Spleen (tissue), 7 donors: ENCODE measurements at regions not wholly inside any gene's neighbourhood (a gene's known extent, or its start where the extent isn't known, plus 50 kb on each side); places are given as distances from the start of the nearest gene placed in this dataset.

ENCODE experiments used
- POLR2A ChIP-seq, 3 donors: fragments of 450-650 bp; IDR thresholded peaks; one replicate each; pipeline ENCODE4 v1.5.1; 2017; ENCODE audit warnings: antibody characterized with exemption in 3 of 3, mild to moderate bottlenecking in 1 of 3
- POLR2AphosphoS5 ChIP-seq, 3 donors: sonication (generic); formaldehyde crosslinking; IDR thresholded peaks; one replicate each; pipeline ENCODE4 v1.5.1; 2017; ENCODE audit warnings: antibody characterized with exemption in 3 of 3
- TF ChIP-seq, protein P1 (sequence below), 11 experiments: fragments of 200-600 bp in 7 of 11; fragments of 450-650 bp in 4 of 11; sonication (generic) in 4 of 11; IDR thresholded peaks in 8 of 11; conservative IDR thresholded peaks in 3 of 11; 1 replicate in 7 of 11; 2 replicates in 4 of 11; pipeline versions ENCODE4 v1.4.0 to v1.8.0; 2016 to 2021; ENCODE audit warnings: antibody characterized with exemption in 11 of 11, inconsistent platforms in 4 of 11, mild to moderate bottlenecking in 1 of 11
- donor health status: DM: no; HTN: no; CAD: no; lungs with moderate emphysema.
- donor health status: DM: no; HTN: no; CAD: no.
- donor health status: DM: no; HTN: no; CAD: no.

DNA sequence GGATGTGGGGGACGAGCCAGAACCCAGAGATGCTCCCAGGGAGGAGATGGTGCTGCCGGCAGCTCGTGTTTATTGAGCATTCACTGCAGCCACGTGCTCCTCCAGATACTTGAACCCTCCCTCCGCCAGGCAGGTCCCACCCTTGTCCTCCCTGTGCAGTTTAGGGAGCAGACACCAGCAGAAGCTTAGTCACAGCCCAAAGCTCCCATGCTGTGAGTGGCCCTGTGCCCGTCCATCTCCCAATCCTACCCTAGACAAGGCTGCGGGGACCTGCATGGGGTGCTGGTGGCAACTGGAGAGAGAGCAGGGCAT lies 176.5 kb upstream of the COPS8 start:
- TF ChIP-seq, protein P1, sequence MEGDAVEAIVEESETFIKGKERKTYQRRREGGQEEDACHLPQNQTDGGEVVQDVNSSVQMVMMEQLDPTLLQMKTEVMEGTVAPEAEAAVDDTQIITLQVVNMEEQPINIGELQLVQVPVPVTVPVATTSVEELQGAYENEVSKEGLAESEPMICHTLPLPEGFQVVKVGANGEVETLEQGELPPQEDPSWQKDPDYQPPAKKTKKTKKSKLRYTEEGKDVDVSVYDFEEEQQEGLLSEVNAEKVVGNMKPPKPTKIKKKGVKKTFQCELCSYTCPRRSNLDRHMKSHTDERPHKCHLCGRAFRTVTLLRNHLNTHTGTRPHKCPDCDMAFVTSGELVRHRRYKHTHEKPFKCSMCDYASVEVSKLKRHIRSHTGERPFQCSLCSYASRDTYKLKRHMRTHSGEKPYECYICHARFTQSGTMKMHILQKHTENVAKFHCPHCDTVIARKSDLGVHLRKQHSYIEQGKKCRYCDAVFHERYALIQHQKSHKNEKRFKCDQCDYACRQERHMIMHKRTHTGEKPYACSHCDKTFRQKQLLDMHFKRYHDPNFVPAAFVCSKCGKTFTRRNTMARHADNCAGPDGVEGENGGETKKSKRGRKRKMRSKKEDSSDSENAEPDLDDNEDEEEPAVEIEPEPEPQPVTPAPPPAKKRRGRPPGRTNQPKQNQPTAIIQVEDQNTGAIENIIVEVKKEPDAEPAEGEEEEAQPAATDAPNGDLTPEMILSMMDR (IDR thresholded peaks at IDR 0.05 in 8 of 11, conservative IDR thresholded peaks at IDR 0.05 in 3 of 11), result no peak
- TF ChIP-seq POLR2A (IDR thresholded peaks at IDR 0.05), result no peak
- TF ChIP-seq POLR2AphosphoS5 (IDR thresholded peaks at IDR 0.05), result no peak
